ENCODE measurements at regions not wholly inside any gene's neighbourhood (a gene's known extent, or its start where the extent isn't known, plus 50 kb on each side); places are given as distances from the start of the nearest gene placed in this dataset.

DNA sequence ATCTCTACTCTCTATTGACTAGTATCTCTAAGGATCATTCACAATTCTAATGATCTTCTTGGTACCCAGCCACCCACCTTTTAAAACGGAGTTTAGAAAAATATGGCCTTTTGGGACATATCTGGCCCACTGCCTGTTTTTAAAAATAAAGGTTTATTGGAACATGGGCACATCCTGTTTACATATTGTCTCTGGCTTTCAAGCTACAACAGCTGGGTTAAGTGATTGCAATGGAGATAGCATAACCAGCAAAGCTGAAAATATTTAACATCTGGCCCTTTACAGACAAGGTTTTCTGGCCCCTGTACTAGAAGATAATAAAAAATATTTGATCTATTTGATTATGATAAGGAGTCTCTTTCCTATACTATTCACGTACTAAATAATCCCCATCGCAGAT, 232.4 kb upstream of the RHOBTB1 start:
- Histone ChIP-seq H3K4me3 (replicated peaks in 1 of 3; ENCODE audit: low read depth in 2 of 3, low read length in 3 of 3) (no peak overlapping the region), H4K20me1 (ENCODE audit: insufficient read depth, low read length) (no peaks in the 10 kb centered on the region), H2AFZ (ENCODE audit: insufficient read depth, low read depth, low read length, poor library complexity, severe bottlenecking) (no peak overlapping the region), H3K27me3 (ENCODE audit: control insufficient read depth in 2 of 2, insufficient read depth in 2 of 2, low read length in 2 of 2) (no peaks in the 10 kb centered on the region), H3K36me3 (replicated peaks in 1 of 2; ENCODE audit: control insufficient read depth in 1 of 2, insufficient read depth in 2 of 2, low read length in 2 of 2) (no peaks in the 10 kb centered on the region), H3K9me3 (replicated peaks in 1 of 2; ENCODE audit: control insufficient read depth in 1 of 2, insufficient read depth in 1 of 2, low read length in 2 of 2) (no peaks in the 10 kb centered on the region), H3K4me2 (replicated peaks; ENCODE audit: extremely low read depth, low read length, poor library complexity, severe bottlenecking) (no peak overlapping the region), H3K27ac (ENCODE audit: low read depth in 1 of 2, low read length in 2 of 2) (no peak overlapping the region), H3K9ac (ENCODE audit: insufficient read depth, low read length, poor library complexity, severe bottlenecking) (no peak overlapping the region), H3K4me1 (ENCODE audit: control insufficient read depth in 1 of 2, insufficient read depth in 2 of 2, low read length in 2 of 2) (no peaks in the 10 kb centered on the region), H3K79me2 (ENCODE audit: insufficient read depth, low read length) (no peaks in the 10 kb centered on the region)
- no peaks in the 10 kb centered on the region for H3K36me3 Mint-ChIP-seq
- no peak for DNase-seq
- TF ChIP-seq, protein P1, sequence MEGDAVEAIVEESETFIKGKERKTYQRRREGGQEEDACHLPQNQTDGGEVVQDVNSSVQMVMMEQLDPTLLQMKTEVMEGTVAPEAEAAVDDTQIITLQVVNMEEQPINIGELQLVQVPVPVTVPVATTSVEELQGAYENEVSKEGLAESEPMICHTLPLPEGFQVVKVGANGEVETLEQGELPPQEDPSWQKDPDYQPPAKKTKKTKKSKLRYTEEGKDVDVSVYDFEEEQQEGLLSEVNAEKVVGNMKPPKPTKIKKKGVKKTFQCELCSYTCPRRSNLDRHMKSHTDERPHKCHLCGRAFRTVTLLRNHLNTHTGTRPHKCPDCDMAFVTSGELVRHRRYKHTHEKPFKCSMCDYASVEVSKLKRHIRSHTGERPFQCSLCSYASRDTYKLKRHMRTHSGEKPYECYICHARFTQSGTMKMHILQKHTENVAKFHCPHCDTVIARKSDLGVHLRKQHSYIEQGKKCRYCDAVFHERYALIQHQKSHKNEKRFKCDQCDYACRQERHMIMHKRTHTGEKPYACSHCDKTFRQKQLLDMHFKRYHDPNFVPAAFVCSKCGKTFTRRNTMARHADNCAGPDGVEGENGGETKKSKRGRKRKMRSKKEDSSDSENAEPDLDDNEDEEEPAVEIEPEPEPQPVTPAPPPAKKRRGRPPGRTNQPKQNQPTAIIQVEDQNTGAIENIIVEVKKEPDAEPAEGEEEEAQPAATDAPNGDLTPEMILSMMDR (IDR thresholded peaks at IDR 0.05) = no peak
- peaks cover 0 to 4% (median 0%) of the 10 kb centered on the region in 3 donors for H3K27me3 Mint-ChIP-seq (ENCODE audit: low read depth in 3 of 3)
- intact Hi-C loops (cut with micrococcal nuclease) = no loop called here
- WGBS (ENCODE audit: insufficient coverage) = no CpG with 5 or more reads among the region's 3 CpGs
- no peak overlapping the region for H3K4me3 Mint-ChIP-seq
- H3K27ac Mint-ChIP-seq = no peak overlapping the region
- no peaks in the 10 kb centered on the region for H3K4me1 Mint-ChIP-seq
- H3K9me3 Mint-ChIP-seq = peaks cover 0 to 5% (median 2%) of the 10 kb centered on the region in 7 donors

- Mint-ChIP-seq H3K4me3 (no peak overlapping the region), H3K27ac (no peak overlapping the region), H3K4me1 (no peaks in the 10 kb centered on the region), H3K36me3 (no peaks in the 10 kb centered on the region), H3K9me3 (peaks cover 0 to 5% (median 2%) of the 10 kb centered on the region in 7 donors), H3K27me3 (ENCODE audit: low read depth in 3 of 3) (peaks cover 0 to 4% (median 0%) of the 10 kb centered on the region in 3 donors)
- H2AFZ ChIP-seq (ENCODE audit: insufficient read depth, low read depth, low read length, poor library complexity, severe bottlenecking) = no peak overlapping the region
- no peak overlapping the region for H3K4me2 ChIP-seq (replicated peaks; ENCODE audit: extremely low read depth, low read length, poor library complexity, severe bottlenecking)
- TF ChIP-seq, protein P1 (IDR thresholded peaks at IDR 0.05) = no peak
- no peak for DNase-seq
- intact Hi-C loops (cut with micrococcal nuclease) = no loop called here
- H3K27me3 ChIP-seq (ENCODE audit: control insufficient read depth in 2 of 2, insufficient read depth in 2 of 2, low read length in 2 of 2) = no peaks in the 10 kb centered on the region
- H3K9ac ChIP-seq (ENCODE audit: insufficient read depth, low read length, poor library complexity, severe bottlenecking) = no peak overlapping the region
- H3K27ac ChIP-seq (ENCODE audit: low read depth in 1 of 2, low read length in 2 of 2) = no peak overlapping the region
- H4K20me1 ChIP-seq (ENCODE audit: insufficient read depth, low read length) = no peaks in the 10 kb centered on the region
- no peaks in the 10 kb centered on the region for H3K79me2 ChIP-seq (ENCODE audit: insufficient read depth, low read length)
- no peak overlapping the region for H3K4me3 ChIP-seq (replicated peaks in 1 of 3; ENCODE audit: low read depth in 2 of 3, low read length in 3 of 3)
- H3K9me3 ChIP-seq (replicated peaks in 1 of 2; ENCODE audit: control insufficient read depth in 1 of 2, insufficient read depth in 1 of 2, low read length in 2 of 2) = no peaks in the 10 kb centered on the region
- H3K4me1 ChIP-seq (ENCODE audit: control insufficient read depth in 1 of 2, insufficient read depth in 2 of 2, low read length in 2 of 2) = no peaks in the 10 kb centered on the region
- no peaks in the 10 kb centered on the region for H3K36me3 ChIP-seq (replicated peaks in 1 of 2; ENCODE audit: control insufficient read depth in 1 of 2, insufficient read depth in 2 of 2, low read length in 2 of 2)
Observed at GRCh38 chr10:61175316-61175715, 231.3 kb upstream of the RHOBTB1 start.

Measured in CD14-positive monocyte (primary cell).